ENCODE measurements at regions not wholly inside any gene's neighbourhood (a gene's known extent, or its start where the extent isn't known, plus 50 kb on each side); places are given as distances from the start of the nearest gene placed in this dataset.

DNA sequence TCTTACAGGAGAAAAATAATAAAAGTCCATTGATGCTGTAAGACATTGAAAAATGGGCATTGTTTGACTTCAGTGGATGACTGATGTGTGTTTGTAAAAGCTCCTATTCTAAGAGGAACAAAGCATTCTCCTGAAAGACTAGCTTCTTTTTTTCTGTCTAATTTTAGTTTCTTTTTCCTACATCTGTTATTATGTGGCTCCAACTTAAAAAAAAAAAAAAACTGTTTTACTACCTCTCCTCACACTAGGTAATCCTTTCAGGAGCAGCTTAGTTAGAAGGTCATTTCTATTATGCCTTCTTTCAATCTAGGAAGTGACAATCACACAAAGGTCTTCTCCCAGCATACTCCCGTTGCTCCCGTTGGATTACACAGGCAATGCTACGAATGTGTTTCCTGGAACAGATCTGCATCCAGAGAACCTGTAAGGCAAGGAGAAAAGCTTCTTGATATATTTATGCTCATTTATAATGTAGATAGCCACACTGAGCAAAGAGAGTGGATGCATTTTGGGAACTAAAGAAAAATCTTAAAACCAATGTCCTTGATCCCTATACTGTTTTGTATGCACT, 595.1 kb upstream of the CCDC179 start:
- TF ChIP-seq, protein P1, sequence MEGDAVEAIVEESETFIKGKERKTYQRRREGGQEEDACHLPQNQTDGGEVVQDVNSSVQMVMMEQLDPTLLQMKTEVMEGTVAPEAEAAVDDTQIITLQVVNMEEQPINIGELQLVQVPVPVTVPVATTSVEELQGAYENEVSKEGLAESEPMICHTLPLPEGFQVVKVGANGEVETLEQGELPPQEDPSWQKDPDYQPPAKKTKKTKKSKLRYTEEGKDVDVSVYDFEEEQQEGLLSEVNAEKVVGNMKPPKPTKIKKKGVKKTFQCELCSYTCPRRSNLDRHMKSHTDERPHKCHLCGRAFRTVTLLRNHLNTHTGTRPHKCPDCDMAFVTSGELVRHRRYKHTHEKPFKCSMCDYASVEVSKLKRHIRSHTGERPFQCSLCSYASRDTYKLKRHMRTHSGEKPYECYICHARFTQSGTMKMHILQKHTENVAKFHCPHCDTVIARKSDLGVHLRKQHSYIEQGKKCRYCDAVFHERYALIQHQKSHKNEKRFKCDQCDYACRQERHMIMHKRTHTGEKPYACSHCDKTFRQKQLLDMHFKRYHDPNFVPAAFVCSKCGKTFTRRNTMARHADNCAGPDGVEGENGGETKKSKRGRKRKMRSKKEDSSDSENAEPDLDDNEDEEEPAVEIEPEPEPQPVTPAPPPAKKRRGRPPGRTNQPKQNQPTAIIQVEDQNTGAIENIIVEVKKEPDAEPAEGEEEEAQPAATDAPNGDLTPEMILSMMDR (IDR thresholded peaks at IDR 0.05; ENCODE audit: low read depth, low read length, poor library complexity, severe bottlenecking) = no peak
- no peak for TF ChIP-seq EZH2phosphoT487 (IDR thresholded peaks at IDR 0.05; ENCODE audit: borderline replicate concordance, low read length)

Data from DOHH2 (cell line).